ENCODE measurements at regions not wholly inside any gene's neighbourhood (a gene's known extent, or its start where the extent isn't known, plus 50 kb on each side); places are given as distances from the start of the nearest gene placed in this dataset.

- H3K4me3 Mint-ChIP-seq, result no peak overlapping the region
- no peaks in the 10 kb centered on the region; the same call in 2 of the 3 replicates for H3K9me3 Mint-ChIP-seq
- DNase-seq (ENCODE audit: low spot score), result no peak
- H3K36me3 Mint-ChIP-seq (ENCODE audit: low read depth), result no peaks in the 10 kb centered on the region
- H3K36me3 ChIP-seq (ENCODE audit: insufficient read depth), result no peaks in the 10 kb centered on the region
- H3K4me1 ChIP-seq (ENCODE audit: insufficient read depth), result no peaks in the 10 kb centered on the region
- H3K27ac Mint-ChIP-seq, result no peak overlapping the region
- no peaks in the 10 kb centered on the region for H3K9me2 ChIP-seq (ENCODE audit: insufficient read depth)
- ATAC-seq, result no peak
- H3F3A ChIP-seq (replicated peaks; ENCODE audit: low read depth), result no peaks in the 10 kb centered on the region
- TF ChIP-seq REST (IDR thresholded peaks at IDR 0.05; ENCODE audit: unreplicated experiment), result no peak
- TF ChIP-seq POLR2AphosphoS5 (IDR thresholded peaks at IDR 0.05; ENCODE audit: low read depth), result no peak
- TF ChIP-seq ZNF331 (CRISPR knock-in tag; IDR thresholded peaks at IDR 0.05; ENCODE audit: low read depth), result no peak
- no peak for TF ChIP-seq STAT1 (IDR thresholded peaks at IDR 0.05; ENCODE audit: unreplicated experiment)
- no peak for TF ChIP-seq CREB1 (CRISPR knock-in tag; IDR thresholded peaks at IDR 0.05; ENCODE audit: low read depth)
- H3K4me2 ChIP-seq, result no peak overlapping the region
- peaks cover 7% of the 10 kb centered on the region for H3K4me1 Mint-ChIP-seq
- no peaks in the 10 kb centered on the region for H3K27me3 ChIP-seq (ENCODE audit: insufficient read depth)
- no peak overlapping the region for H3K27ac ChIP-seq (ENCODE audit: low read depth)
- H2AFZ ChIP-seq, result no peak overlapping the region
- no peaks in the 10 kb centered on the region for H3K79me2 ChIP-seq (replicated peaks; ENCODE audit: insufficient read depth)
- no peak overlapping the region for H3K4me3 ChIP-seq
- H3K27me3 Mint-ChIP-seq (ENCODE audit: insufficient read depth, low read depth, poor library complexity), result peaks cover 4% of the 10 kb centered on the region
- no peaks in the 10 kb centered on the region for H4K20me1 ChIP-seq (replicated peaks; ENCODE audit: insufficient read depth)
Observed at GRCh38 chr5:2254880-2255750, 372.4 kb upstream of the IRX4 start.

- Histone ChIP-seq H3K4me3 (no peak overlapping the region), H3K79me2 (replicated peaks; ENCODE audit: insufficient read depth) (no peaks in the 10 kb centered on the region), H3K27me3 (ENCODE audit: insufficient read depth) (no peaks in the 10 kb centered on the region), H3K9me2 (ENCODE audit: insufficient read depth) (no peaks in the 10 kb centered on the region), H3F3A (replicated peaks; ENCODE audit: low read depth) (no peaks in the 10 kb centered on the region), H4K20me1 (replicated peaks; ENCODE audit: insufficient read depth) (no peaks in the 10 kb centered on the region), H3K4me2 (no peak overlapping the region), H2AFZ (no peak overlapping the region), H3K4me1 (ENCODE audit: insufficient read depth) (no peaks in the 10 kb centered on the region), H3K36me3 (ENCODE audit: insufficient read depth) (no peaks in the 10 kb centered on the region), H3K27ac (ENCODE audit: low read depth) (no peak overlapping the region)
- no peaks in the 10 kb centered on the region; the same call in 2 of the 3 replicates for H3K9me3 Mint-ChIP-seq
- H3K4me1 Mint-ChIP-seq, result peaks cover 7% of the 10 kb centered on the region
- TF ChIP-seq POLR2AphosphoS5 (IDR thresholded peaks at IDR 0.05; ENCODE audit: low read depth), result no peak
- no peak for TF ChIP-seq ZNF331 (CRISPR knock-in tag; IDR thresholded peaks at IDR 0.05; ENCODE audit: low read depth)
- no peak for TF ChIP-seq EZH2phosphoT487 (IDR thresholded peaks at IDR 0.05; ENCODE audit: unreplicated experiment)
- ATAC-seq, result no peak
- H3K4me3 Mint-ChIP-seq, result no peak overlapping the region
- H3K27me3 Mint-ChIP-seq (ENCODE audit: insufficient read depth, low read depth, poor library complexity), result peaks cover 4% of the 10 kb centered on the region
- no peaks in the 10 kb centered on the region for H3K36me3 Mint-ChIP-seq (ENCODE audit: low read depth)
- H3K27ac Mint-ChIP-seq, result no peak overlapping the region
- no peak for DNase-seq (ENCODE audit: low spot score)
Observed at GRCh38 chr5:2254406-2254805, 371.7 kb upstream of the IRX4 start.

Measured in GM23338 (cell line).